WTC11 (cell line): ENCODE measurements at regions not wholly inside any gene's neighbourhood (a gene's known extent, or its start where the extent isn't known, plus 50 kb on each side); places are given as distances from the start of the nearest gene placed in this dataset.

Source experiments
- CBFB ChIP-seq: sonication (generic); formaldehyde crosslinking; IDR thresholded peaks from 2 replicates; pipeline ENCODE4 v1.8.1; 2022; ENCODE audit warnings: mild to moderate bottlenecking, low read depth, missing genetic modification reagents
- JUN ChIP-seq: sonication (generic); formaldehyde crosslinking; IDR thresholded peaks from 2 replicates; pipeline ENCODE4 v1.8.0; 2023; ENCODE audit warnings: mild to moderate bottlenecking, missing genetic modification reagents
- TEAD4 ChIP-seq: sonication (generic); formaldehyde crosslinking; IDR thresholded peaks from 2 replicates; pipeline ENCODE4 v1.8.0; 2022; ENCODE audit warnings: mild to moderate bottlenecking, missing genetic modification reagents
- TF ChIP-seq, protein P1 (sequence below): fragments of 200-600 bp; IDR thresholded peaks from 2 replicates; pipeline ENCODE4 v1.8.0; 2022; ENCODE audit warnings: antibody characterized with exemption
- TF ChIP-seq, protein P2 (sequence below): sonication (generic); formaldehyde crosslinking; IDR thresholded peaks from 2 replicates; pipeline ENCODE4 v1.8.1; 2022; ENCODE audit warnings: low read depth, mild to moderate bottlenecking, moderate library complexity, missing genetic modification reagents, borderline replicate concordance
- TF ChIP-seq, protein P3 (sequence below): sonication (generic); formaldehyde crosslinking; conservative IDR thresholded peaks from 2 replicates; pipeline ENCODE4 v1.8.1; 2022; ENCODE audit warnings: mild to moderate bottlenecking, missing genetic modification reagents
- TF ChIP-seq, protein P4 (sequence below): sonication (generic); formaldehyde crosslinking; IDR thresholded peaks from 2 replicates; pipeline ENCODE4 v1.8.0; 2022; ENCODE audit warnings: mild to moderate bottlenecking, missing genetic modification reagents

GRCh38 chr18:62637403-62637802 lies 77.9 kb upstream of the PHLPP1 start:
- TF ChIP-seq, protein P1, sequence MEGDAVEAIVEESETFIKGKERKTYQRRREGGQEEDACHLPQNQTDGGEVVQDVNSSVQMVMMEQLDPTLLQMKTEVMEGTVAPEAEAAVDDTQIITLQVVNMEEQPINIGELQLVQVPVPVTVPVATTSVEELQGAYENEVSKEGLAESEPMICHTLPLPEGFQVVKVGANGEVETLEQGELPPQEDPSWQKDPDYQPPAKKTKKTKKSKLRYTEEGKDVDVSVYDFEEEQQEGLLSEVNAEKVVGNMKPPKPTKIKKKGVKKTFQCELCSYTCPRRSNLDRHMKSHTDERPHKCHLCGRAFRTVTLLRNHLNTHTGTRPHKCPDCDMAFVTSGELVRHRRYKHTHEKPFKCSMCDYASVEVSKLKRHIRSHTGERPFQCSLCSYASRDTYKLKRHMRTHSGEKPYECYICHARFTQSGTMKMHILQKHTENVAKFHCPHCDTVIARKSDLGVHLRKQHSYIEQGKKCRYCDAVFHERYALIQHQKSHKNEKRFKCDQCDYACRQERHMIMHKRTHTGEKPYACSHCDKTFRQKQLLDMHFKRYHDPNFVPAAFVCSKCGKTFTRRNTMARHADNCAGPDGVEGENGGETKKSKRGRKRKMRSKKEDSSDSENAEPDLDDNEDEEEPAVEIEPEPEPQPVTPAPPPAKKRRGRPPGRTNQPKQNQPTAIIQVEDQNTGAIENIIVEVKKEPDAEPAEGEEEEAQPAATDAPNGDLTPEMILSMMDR = no peak
- TF ChIP-seq CBFB (CRISPR knock-in tag) = no peak
- no peak for TF ChIP-seq TEAD4 (CRISPR knock-in tag)
- TF ChIP-seq, protein P2, sequence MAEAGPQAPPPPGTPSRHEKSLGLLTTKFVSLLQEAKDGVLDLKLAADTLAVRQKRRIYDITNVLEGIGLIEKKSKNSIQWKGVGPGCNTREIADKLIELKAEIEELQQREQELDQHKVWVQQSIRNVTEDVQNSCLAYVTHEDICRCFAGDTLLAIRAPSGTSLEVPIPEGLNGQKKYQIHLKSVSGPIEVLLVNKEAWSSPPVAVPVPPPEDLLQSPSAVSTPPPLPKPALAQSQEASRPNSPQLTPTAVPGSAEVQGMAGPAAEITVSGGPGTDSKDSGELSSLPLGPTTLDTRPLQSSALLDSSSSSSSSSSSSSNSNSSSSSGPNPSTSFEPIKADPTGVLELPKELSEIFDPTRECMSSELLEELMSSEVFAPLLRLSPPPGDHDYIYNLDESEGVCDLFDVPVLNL (CRISPR knock-in tag) = no peak
- TF ChIP-seq JUN (CRISPR knock-in tag) = no peak
- TF ChIP-seq, protein P3, sequence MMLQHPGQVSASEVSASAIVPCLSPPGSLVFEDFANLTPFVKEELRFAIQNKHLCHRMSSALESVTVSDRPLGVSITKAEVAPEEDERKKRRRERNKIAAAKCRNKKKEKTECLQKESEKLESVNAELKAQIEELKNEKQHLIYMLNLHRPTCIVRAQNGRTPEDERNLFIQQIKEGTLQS (CRISPR knock-in tag) = no peak
- TF ChIP-seq, protein P4, sequence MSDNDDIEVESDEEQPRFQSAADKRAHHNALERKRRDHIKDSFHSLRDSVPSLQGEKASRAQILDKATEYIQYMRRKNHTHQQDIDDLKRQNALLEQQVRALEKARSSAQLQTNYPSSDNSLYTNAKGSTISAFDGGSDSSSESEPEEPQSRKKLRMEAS = no peak
